ENCODE measurements at regions not wholly inside any gene's neighbourhood (a gene's known extent, or its start where the extent isn't known, plus 50 kb on each side); places are given as distances from the start of the nearest gene placed in this dataset.

GRCh38 chr12:17511369-17511768 is 578.6 kb downstream of the RERGL start:
- Histone ChIP-seq H3K36me3 (replicated peaks; ENCODE audit: insufficient read depth, low read length) (no peaks in the 10 kb centered on the region), H3K9ac (ENCODE audit: low read length) (no peak overlapping the region), H3K4me1 (ENCODE audit: low read length) (no peaks in the 10 kb centered on the region), H3K27ac (ENCODE audit: low read length) (no peak overlapping the region), H3K4me3 (ENCODE audit: low read length) (no peak overlapping the region), H4K20me1 (ENCODE audit: insufficient read depth, low read length) (no peaks in the 10 kb centered on the region), H3K9me2 (replicated peaks; ENCODE audit: insufficient read depth, low read length) (no peaks in the 10 kb centered on the region), H3F3A (ENCODE audit: insufficient read depth, low read length) (no peaks in the 10 kb centered on the region), H2AFZ (ENCODE audit: low read length) (no peak overlapping the region), H3K9me3 (replicated peaks; ENCODE audit: insufficient read depth, low read length) (no peaks in the 10 kb centered on the region), H3K79me2 (ENCODE audit: low read length) (no peaks in the 10 kb centered on the region), H3K4me2 (ENCODE audit: low read depth, low read length) (no peak overlapping the region), H3K27me3 (replicated peaks; ENCODE audit: insufficient read depth, low read length) (no peaks in the 10 kb centered on the region)
- TF ChIP-seq EZH2phosphoT487 (IDR thresholded peaks at IDR 0.05; ENCODE audit: low read length) (no peak), CTCF (IDR thresholded peaks at IDR 0.05; ENCODE audit: low read length) (peak; percentile 21; the same call in 1 of the 2 replicates), EZH2 (optimal IDR thresholded peaks at IDR 0.05; ENCODE audit: low read depth, low read length) (no peak)
- no peak for DNase-seq

GRCh38 chr12:17507336-17507735 is 582.7 kb downstream of the RERGL start:
- Histone ChIP-seq H3F3A (ENCODE audit: insufficient read depth, low read length) (no peaks in the 10 kb centered on the region), H3K4me2 (ENCODE audit: low read depth, low read length) (no peak overlapping the region), H3K4me1 (ENCODE audit: low read length) (no peaks in the 10 kb centered on the region), H3K4me3 (ENCODE audit: low read length) (no peak overlapping the region), H3K79me2 (ENCODE audit: low read length) (no peaks in the 10 kb centered on the region), H3K9me2 (replicated peaks; ENCODE audit: insufficient read depth, low read length) (no peaks in the 10 kb centered on the region), H3K36me3 (replicated peaks; ENCODE audit: insufficient read depth, low read length) (no peaks in the 10 kb centered on the region), H2AFZ (ENCODE audit: low read length) (no peak overlapping the region), H3K9me3 (replicated peaks; ENCODE audit: insufficient read depth, low read length) (no peaks in the 10 kb centered on the region), H4K20me1 (ENCODE audit: insufficient read depth, low read length) (no peaks in the 10 kb centered on the region), H3K9ac (ENCODE audit: low read length) (no peak overlapping the region), H3K27me3 (replicated peaks; ENCODE audit: insufficient read depth, low read length) (no peaks in the 10 kb centered on the region), H3K27ac (ENCODE audit: low read length) (no peak overlapping the region)
- TF ChIP-seq EZH2 (optimal IDR thresholded peaks at IDR 0.05; ENCODE audit: low read depth, low read length): no peak
- no peak for TF ChIP-seq EZH2phosphoT487 (IDR thresholded peaks at IDR 0.05; ENCODE audit: low read length)
- no peak for TF ChIP-seq CTCF (IDR thresholded peaks at IDR 0.05; ENCODE audit: low read length)
- no peak for DNase-seq

GRCh38 chr12:17503742-17504141 is 586.3 kb downstream of the RERGL start:
- Histone ChIP-seq H3K9me3 (replicated peaks; ENCODE audit: insufficient read depth, low read length) (no peaks in the 10 kb centered on the region), H3K27me3 (replicated peaks; ENCODE audit: insufficient read depth, low read length) (no peaks in the 10 kb centered on the region), H3K9me2 (replicated peaks; ENCODE audit: insufficient read depth, low read length) (no peaks in the 10 kb centered on the region), H2AFZ (ENCODE audit: low read length) (no peak overlapping the region), H3K4me1 (ENCODE audit: low read length) (no peaks in the 10 kb centered on the region), H3K4me3 (ENCODE audit: low read length) (no peak overlapping the region), H3K36me3 (replicated peaks; ENCODE audit: insufficient read depth, low read length) (no peaks in the 10 kb centered on the region), H3K27ac (ENCODE audit: low read length) (no peak overlapping the region), H3K4me2 (ENCODE audit: low read depth, low read length) (no peak overlapping the region), H3K9ac (ENCODE audit: low read length) (no peak overlapping the region), H4K20me1 (ENCODE audit: insufficient read depth, low read length) (no peaks in the 10 kb centered on the region), H3F3A (ENCODE audit: insufficient read depth, low read length) (no peaks in the 10 kb centered on the region), H3K79me2 (ENCODE audit: low read length) (no peaks in the 10 kb centered on the region)
- DNase-seq: no peak
- TF ChIP-seq CTCF (IDR thresholded peaks at IDR 0.05; ENCODE audit: low read length) (no peak), EZH2 (optimal IDR thresholded peaks at IDR 0.05; ENCODE audit: low read depth, low read length) (no peak), EZH2phosphoT487 (IDR thresholded peaks at IDR 0.05; ENCODE audit: low read length) (no peak)

All from MM.1S (cell line).